PC-3 (cell line): ENCODE measurements at regions not wholly inside any gene's neighbourhood (a gene's known extent, or its start where the extent isn't known, plus 50 kb on each side); places are given as distances from the start of the nearest gene placed in this dataset.

Source experiments
- ATAC-seq: fragments of 200-7000 bp; cut with Tn5 transposase; 2 replicates; pipeline ENCODE4 v1.9.1; 2020; ENCODE audit warnings: mild to moderate bottlenecking, moderate library complexity
- BruUV-seq: library from RNA; stranded (reverse); fragments of 400-500 nt; replicated peaks from 2 replicates; lab custom pipeline; 2021; lab: Mats Ljungman, UMichigan
- CTCF ChIA-PET: fragments of 300-600 bp; sonication (Branson Sonifier 250); formaldehyde crosslinking; loops from one replicate; lab custom pipeline; 2022; ENCODE audit warnings: antibody characterized with exemption; lab: Charles Lee
- POLR2A ChIA-PET: fragments of 300-600 bp; sonication (Branson Sonifier 250); formaldehyde crosslinking; loops from one replicate; lab custom pipeline; 2022; ENCODE audit warnings: antibody characterized with exemption; ENCODE audit not compliant: unreplicated experiment; lab: Charles Lee
- DNase-seq: peaks from one replicate; pipeline ENCODE4 v3.0.0-alpha.2; 2015
- H2AFZ ChIP-seq: fragments of 300-600 bp; sonication (generic); 2 replicates; pipeline ENCODE4 v1.6.0; 2016; ENCODE audit warnings: antibody characterized with exemption, low read length
- H3F3A ChIP-seq: fragments of 300-600 bp; sonication (generic); one replicate; pipeline ENCODE4 v1.6.0; 2017; ENCODE audit warnings: antibody characterized with exemption, low read length, control low read depth, mild to moderate bottlenecking; ENCODE audit not compliant: unreplicated experiment
- H3K27ac ChIP-seq: fragments of 300-600 bp; sonication (generic); 2 replicates; pipeline ENCODE4 v1.5.1; 2016; ENCODE audit warnings: mild to moderate bottlenecking, low read length
- H3K27me3 ChIP-seq: fragments of 300-600 bp; sonication (generic); 2 replicates; pipeline ENCODE4 v1.6.1; 2016; ENCODE audit warnings: low read length, mixed read lengths
- H3K36me3 ChIP-seq: fragments of 300-600 bp; sonication (generic); 2 replicates; pipeline ENCODE4 v1.6.1; 2016; ENCODE audit warnings: low read depth, mixed run types, low read length, mixed read lengths
- H3K4me1 ChIP-seq: fragments of 300-600 bp; sonication (generic); 2 replicates; pipeline ENCODE4 v1.5.1; 2016; ENCODE audit warnings: low read length; ENCODE audit not compliant: insufficient read depth
- H3K4me2 ChIP-seq: fragments of 300-600 bp; sonication (generic); 2 replicates; pipeline ENCODE4 v1.6.0; 2016; ENCODE audit warnings: low read length
- H3K4me3 ChIP-seq: fragments of 300-600 bp; sonication (generic); 2 replicates; pipeline ENCODE4 v1.5.1; 2016; ENCODE audit warnings: mild to moderate bottlenecking, low read length, mixed read lengths
- H3K79me2 ChIP-seq: fragments of 300-600 bp; sonication (generic); 2 replicates; pipeline ENCODE4 v1.6.1; 2017; ENCODE audit warnings: low read length, mixed read lengths
- H3K9ac ChIP-seq: fragments of 300-600 bp; sonication (generic); 2 replicates; pipeline ENCODE4 v1.6.0; 2016; ENCODE audit warnings: mild to moderate bottlenecking, low read length
- H3K9me2 ChIP-seq: fragments of 300-600 bp; sonication (generic); replicated peaks from 2 replicates; pipeline ENCODE4 v1.6.1; 2016; ENCODE audit warnings: mixed run types, low read length, mixed read lengths
- H3K9me3 ChIP-seq: fragments of 300-600 bp; sonication (generic); 2 replicates; pipeline ENCODE4 v1.6.1; 2016; ENCODE audit warnings: low read length, mixed read lengths
- H4K20me1 ChIP-seq: fragments of 300-600 bp; sonication (generic); 2 replicates; pipeline ENCODE4 v1.6.1; 2016; ENCODE audit warnings: low read length, mixed read lengths
- CTCF ChIP-seq: fragments of 300-600 bp; sonication (generic); conservative IDR thresholded peaks from 2 replicates; pipeline ENCODE4 v1.5.1; 2017; ENCODE audit warnings: antibody characterized with exemption, low read depth, mild to moderate bottlenecking, low read length
- EZH2 ChIP-seq: fragments of 300-600 bp; sonication (generic); IDR thresholded peaks from one replicate; pipeline ENCODE4 v1.6.1; 2017; ENCODE audit warnings: antibody characterized with exemption, mild to moderate bottlenecking, low read length; ENCODE audit not compliant: unreplicated experiment
- EZH2phosphoT487 ChIP-seq: fragments of 300-600 bp; sonication (generic); IDR thresholded peaks from 2 replicates; pipeline ENCODE4 v1.6.1; 2018; ENCODE audit warnings: mild to moderate bottlenecking, antibody characterized with exemption, low read length, borderline replicate concordance
- intact Hi-C: fragments of 100-400 bp; cut with micrococcal nuclease; formaldehyde crosslinking; loops from 2 replicates; pipeline ENCODE4 v1.9.0; 2023

GRCh38 chr4:160159457-160159856 lies 1056.6 kb downstream of the RAPGEF2 start:
- H4K20me1 ChIP-seq: no peaks in the 10 kb centered on the region
- no peak for DNase-seq
- TF ChIP-seq EZH2: no peak
- no peak for TF ChIP-seq EZH2phosphoT487
- TF ChIP-seq CTCF: no peak
- CTCF ChIA-PET: no interaction called here
- no peaks in the 10 kb centered on the region for H3K4me1 ChIP-seq
- H3K9me3 ChIP-seq: no peaks in the 10 kb centered on the region
- no peak overlapping the region for H3K27ac ChIP-seq
- H3K36me3 ChIP-seq: no peaks in the 10 kb centered on the region
- H2AFZ ChIP-seq: no peak overlapping the region
- no peaks in the 10 kb centered on the region for H3K9me2 ChIP-seq
- ATAC-seq: no peak
- H3K79me2 ChIP-seq: no peaks in the 10 kb centered on the region
- no peak overlapping the region for H3K9ac ChIP-seq
- BruUV-seq: no TSS peak
- no peaks in the 10 kb centered on the region for H3F3A ChIP-seq
- POLR2A ChIA-PET: no interaction called here
- H3K4me2 ChIP-seq: no peak overlapping the region
- intact Hi-C loops: no loop called here
- no peaks in the 10 kb centered on the region for H3K27me3 ChIP-seq
- no peak overlapping the region for H3K4me3 ChIP-seq

- ATAC-seq: no peak
- H4K20me1 ChIP-seq: no peaks in the 10 kb centered on the region
- no TSS peak for BruUV-seq
- no peaks in the 10 kb centered on the region for H3F3A ChIP-seq
- POLR2A ChIA-PET: no interaction called here
- no peak overlapping the region for H3K4me3 ChIP-seq
- H3K27ac ChIP-seq: no peak overlapping the region
- DNase-seq: no peak
- no peak overlapping the region for H3K9ac ChIP-seq
- no peaks in the 10 kb centered on the region for H3K36me3 ChIP-seq
- no peaks in the 10 kb centered on the region for H3K9me3 ChIP-seq
- CTCF ChIA-PET: no interaction called here
- H3K9me2 ChIP-seq: no peaks in the 10 kb centered on the region
- intact Hi-C loops: no loop called here
- H3K79me2 ChIP-seq: no peaks in the 10 kb centered on the region
- no peaks in the 10 kb centered on the region for H3K27me3 ChIP-seq
- no peak overlapping the region for H2AFZ ChIP-seq
- no peak overlapping the region for H3K4me2 ChIP-seq
- H3K4me1 ChIP-seq: no peaks in the 10 kb centered on the region
- TF ChIP-seq CTCF: no peak
- TF ChIP-seq EZH2phosphoT487: no peak
- TF ChIP-seq EZH2: no peak
Observed at GRCh38 chr4:160161026-160161425, 1058.1 kb downstream of the RAPGEF2 start.

- DNase-seq: peak; percentile 20
- peak; percentile 12; the same call in 1 of the 2 replicates for TF ChIP-seq CTCF
- TF ChIP-seq EZH2: no peak
Observed at GRCh38 chr4:160175064-160175643, 1072.3 kb downstream of the RAPGEF2 start.

More at GRCh38 chr4:160175064-160175643, 1072.3 kb downstream of the RAPGEF2 start:
- ATAC-seq: peak; percentile 48
- Histone ChIP-seq H4K20me1 (no peaks in the 10 kb centered on the region), H2AFZ (no peak overlapping the region), H3K36me3 (no peaks in the 10 kb centered on the region), H3K9me3 (no peaks in the 10 kb centered on the region), H3F3A (no peaks in the 10 kb centered on the region), H3K27ac (no peak overlapping the region), H3K79me2 (no peaks in the 10 kb centered on the region), H3K4me1 (0 out of 2 replicates have a peak, but pooled peaks cover 2% of the 10 kb centered on the region), H3K9ac (no peak overlapping the region), H3K9me2 (no peaks in the 10 kb centered on the region), H3K4me3 (no peak overlapping the region), H3K4me2 (no peak overlapping the region), H3K27me3 (no peaks in the 10 kb centered on the region)
- CTCF ChIA-PET: no interaction called here
- intact Hi-C loops: loop anchor here (10.0 kb wide), 1 partner anchor 230 kb away; no protein-coding TSS in a partner anchor
- no TSS peak for BruUV-seq
- POLR2A ChIA-PET: no interaction called here
